GM12865 (cell line): ENCODE measurements at regions not wholly inside any gene's neighbourhood (a gene's known extent, or its start where the extent isn't known, plus 50 kb on each side); places are given as distances from the start of the nearest gene placed in this dataset.

Experiments
- DNase-seq: peaks from one replicate; pipeline ENCODE4 v3.0.0; 2010; ENCODE audit warnings: low read depth
- H3K4me3 ChIP-seq: 2 replicates; pipeline ENCODE4 v1.5.1; 2011; ENCODE audit warnings: mild to moderate bottlenecking, low read depth, low read length, control low read depth
- CTCF ChIP-seq: IDR thresholded peaks from 2 replicates; pipeline ENCODE4 v1.5.1; 2011; ENCODE audit warnings: low read length, control low read depth, low read depth, inconsistent platforms; ENCODE audit not compliant: insufficient read depth; ENCODE audit errors: missing control alignments

DNA sequence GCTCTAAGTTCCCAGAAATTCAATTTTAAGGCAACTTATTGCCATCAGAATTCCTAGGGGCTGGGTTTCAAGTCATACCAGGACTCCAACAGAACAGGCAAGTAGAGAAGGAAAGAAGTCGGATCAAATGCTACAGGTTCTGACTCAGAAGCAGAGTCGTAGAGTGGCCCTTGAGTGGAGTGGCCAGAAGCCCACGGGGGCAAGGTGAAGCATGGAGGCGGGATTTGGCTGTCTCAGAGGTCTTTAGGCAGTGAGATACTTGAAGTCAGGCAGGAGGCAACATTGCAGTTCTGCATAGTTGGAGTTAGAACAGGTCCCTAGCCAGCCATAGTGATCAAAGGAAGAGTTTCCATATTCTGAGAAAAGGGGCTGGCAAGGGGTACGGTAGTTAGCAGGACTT lies 111.6 kb downstream of the NHLRC3 start:
- DNase-seq = no peak
- H3K4me3 ChIP-seq = no peak overlapping the region
- TF ChIP-seq CTCF = no peak

DNA sequence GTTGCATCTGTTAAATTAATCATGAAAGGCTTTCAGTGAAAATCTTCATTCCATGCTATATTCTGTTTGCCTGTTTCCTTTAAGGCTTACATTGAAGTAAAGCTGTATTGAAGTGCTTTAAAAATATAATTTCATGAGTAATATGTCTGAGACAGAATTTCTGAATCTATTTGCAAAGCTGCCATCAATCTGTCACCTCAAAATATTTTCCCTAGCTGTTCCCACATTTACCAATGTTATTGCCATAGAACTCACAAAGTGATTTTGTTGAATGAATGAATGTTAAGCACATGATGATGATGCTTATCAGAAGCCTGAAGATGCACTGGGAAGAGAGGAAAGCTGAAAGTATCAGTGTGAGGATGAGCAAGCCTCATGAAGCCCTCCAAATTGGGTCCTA lies 115.8 kb downstream of the NHLRC3 start:
- no peak for TF ChIP-seq CTCF
- DNase-seq = no peak
- no peak overlapping the region for H3K4me3 ChIP-seq

DNA sequence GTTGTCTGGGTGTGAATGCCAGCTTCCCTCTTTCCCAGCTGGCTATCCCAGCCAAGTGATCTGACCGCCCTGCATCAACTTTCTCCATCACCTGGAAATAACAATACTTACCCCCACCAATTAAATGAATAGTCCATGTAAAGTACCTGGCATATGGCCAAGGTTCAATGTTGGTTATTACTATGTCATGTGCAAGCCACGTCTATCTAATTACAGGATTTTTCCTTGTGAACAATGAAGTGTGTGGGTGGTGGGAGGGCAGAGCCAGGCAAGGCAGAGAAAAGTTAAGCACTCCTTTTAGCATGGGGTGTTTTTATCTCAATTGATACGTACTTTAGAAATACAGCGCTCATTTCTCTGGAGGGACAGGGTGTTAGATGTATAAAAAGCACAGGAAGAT lies 121.1 kb downstream of the NHLRC3 start:
- DNase-seq = no peak
- TF ChIP-seq CTCF = no peak
- H3K4me3 ChIP-seq = no peak overlapping the region

DNA sequence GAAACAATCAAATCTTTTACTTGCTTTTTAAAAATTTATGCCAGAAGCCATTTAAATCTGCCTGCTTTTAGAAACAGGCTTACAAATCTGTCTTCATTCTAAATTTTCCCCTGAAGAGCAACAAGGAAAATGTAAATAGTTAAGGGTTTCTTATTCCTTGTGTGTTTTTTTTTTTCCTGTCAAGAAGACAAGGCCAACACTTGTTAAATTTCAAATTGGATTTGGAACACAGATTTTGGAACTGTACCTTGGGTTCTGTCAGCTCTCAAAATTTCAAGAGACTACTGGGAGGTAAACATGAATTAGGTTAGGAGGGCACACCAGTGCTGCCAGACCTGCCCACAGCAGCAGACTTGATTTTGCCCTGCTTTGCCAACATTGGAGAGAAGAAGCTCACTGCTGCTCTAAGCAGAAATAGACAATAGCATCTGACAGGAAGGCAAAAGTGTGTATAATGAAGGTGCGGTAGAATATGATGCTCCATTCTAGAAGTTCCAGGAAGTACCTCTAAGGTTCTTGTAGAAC lies 121.7 kb downstream of the NHLRC3 start:
- no peak overlapping the region for H3K4me3 ChIP-seq
- no peak for TF ChIP-seq CTCF
- no peak for DNase-seq

GRCh38 chr13:39167018-39167417 lies 128.8 kb downstream of the NHLRC3 start:
- H3K4me3 ChIP-seq = no peak overlapping the region
- no peak for TF ChIP-seq CTCF
- DNase-seq = no peak

DNA sequence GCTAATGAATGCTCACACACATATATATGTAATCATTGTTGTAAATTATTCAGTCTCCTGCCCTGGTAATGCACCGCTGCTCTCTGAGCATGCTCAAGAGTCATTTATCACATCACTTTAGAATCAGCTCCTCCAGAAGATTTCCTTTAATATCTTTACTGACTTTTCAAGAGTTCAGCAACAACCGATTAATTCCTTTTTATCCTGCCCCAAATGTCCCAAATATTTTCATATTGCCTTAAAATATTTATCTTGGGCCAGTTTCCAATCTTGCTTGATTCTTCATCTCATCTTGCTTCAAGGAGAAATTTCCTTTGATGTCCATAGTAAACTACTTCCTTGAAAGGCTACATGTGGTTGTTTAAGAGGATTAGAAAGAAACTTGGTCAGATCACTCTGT lies 132.5 kb downstream of the NHLRC3 start:
- no peak for DNase-seq
- H3K4me3 ChIP-seq = no peak overlapping the region
- TF ChIP-seq CTCF = no peak

DNA sequence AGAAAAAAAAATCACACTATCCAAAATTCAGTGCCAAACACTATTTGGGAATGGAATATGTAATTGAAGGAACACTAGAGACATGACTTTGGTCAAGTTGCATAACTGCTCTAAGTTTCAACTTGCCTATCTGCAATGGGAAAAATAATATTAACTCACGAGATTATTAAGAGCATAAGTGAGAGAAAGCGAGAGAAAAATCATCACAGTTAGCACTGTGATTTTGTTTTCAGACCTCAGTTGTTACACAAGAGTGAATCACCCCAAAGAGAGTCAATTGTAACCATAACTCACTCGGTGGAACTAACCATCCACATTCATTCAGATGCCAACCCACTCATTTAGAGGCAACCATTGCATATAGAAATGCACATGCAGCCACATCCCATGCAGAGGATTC lies 147.1 kb downstream of the NHLRC3 start:
- TF ChIP-seq CTCF = no peak
- no peak overlapping the region for H3K4me3 ChIP-seq
- DNase-seq = no peak
